HG03103 (cell line): ENCODE measurements at regions not wholly inside any gene's neighbourhood (a gene's known extent, or its start where the extent isn't known, plus 50 kb on each side); places are given as distances from the start of the nearest gene placed in this dataset.

Experiments
- ATAC-seq: cut with Tn5 transposase; IDR thresholded peaks from one replicate; pipeline ENCODE4 v1.9.1; 2021; ENCODE audit warnings: low read depth; ENCODE audit not compliant: unreplicated experiment

DNA sequence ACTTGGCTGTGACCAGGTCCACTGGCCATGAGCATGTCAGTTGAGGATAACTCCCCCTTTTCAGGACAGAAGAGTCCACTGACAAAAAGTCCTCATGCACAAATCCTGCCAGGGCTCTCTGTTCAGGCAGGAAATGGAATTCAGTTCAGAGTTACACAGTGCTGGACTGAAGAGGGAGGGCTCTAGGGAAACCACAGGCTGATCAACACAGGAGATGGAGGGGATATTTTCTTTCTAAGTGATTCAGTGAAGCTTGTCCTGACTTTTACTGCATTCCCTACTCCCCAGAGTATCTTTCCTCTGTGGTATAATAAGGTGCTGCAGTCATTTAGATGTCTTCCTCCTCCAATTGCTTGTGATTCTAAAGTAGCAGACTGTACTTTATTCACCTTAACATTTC is 335.5 kb upstream of the IGFBP7 start:
- no peak for ATAC-seq

DNA sequence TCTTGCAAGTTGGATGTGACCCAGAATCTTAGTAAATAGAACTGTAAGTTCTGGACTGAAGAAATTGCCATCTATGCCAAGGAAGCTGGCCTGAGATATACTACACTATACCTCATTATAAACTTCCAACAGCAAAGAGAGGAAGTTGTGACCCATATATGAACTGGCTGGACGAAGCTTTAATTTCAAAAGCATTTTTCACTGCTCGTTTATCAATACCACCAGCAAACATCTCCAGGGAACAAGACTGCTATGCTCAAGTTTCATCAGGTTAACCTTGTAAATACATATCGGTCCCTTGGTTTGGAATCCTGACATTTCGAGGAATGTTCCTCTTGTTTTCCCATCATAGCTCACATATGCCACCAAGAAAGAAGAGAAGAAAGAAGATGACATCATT is 334.5 kb upstream of the IGFBP7 start:
- ATAC-seq: no peak

DNA sequence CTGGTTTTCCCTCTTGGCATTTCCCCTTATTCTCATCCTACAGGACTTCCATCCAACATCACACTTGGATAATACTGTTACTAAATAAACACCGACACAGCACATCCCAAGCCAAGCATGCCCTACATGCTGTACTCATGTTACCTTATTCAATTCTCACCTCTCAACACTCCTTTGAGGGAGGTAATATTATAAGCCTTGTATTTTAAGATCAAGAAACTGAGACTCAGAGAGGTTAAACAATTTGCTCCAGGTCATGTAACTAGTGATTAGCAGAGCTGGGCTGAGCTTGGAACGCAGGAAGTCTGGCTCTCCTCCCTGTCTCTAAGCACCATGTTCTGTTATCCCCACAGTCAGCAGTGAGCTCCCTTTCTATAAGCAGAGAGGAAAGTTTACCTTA is 333.6 kb upstream of the IGFBP7 start:
- no peak for ATAC-seq

DNA sequence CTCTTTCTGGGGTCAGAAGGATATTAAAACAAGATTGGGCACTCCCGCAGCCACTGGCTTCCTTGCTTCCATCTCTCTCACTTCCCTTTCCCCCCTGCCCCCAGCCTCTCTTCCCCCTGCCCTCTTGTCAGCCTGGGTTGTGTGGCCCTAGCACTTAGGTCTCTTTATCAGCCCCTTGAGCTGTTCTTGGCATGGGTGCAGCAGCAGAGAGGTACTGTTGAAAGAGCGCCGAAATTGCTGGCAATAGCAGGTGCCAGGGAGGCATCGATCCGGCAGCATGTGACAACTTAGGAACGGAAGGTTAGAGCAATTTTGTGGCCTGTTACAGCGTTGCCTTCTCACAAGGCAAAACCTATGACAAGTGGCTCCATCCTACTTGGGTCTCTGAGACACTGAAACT is 333.1 kb upstream of the IGFBP7 start:
- no peak for ATAC-seq

DNA sequence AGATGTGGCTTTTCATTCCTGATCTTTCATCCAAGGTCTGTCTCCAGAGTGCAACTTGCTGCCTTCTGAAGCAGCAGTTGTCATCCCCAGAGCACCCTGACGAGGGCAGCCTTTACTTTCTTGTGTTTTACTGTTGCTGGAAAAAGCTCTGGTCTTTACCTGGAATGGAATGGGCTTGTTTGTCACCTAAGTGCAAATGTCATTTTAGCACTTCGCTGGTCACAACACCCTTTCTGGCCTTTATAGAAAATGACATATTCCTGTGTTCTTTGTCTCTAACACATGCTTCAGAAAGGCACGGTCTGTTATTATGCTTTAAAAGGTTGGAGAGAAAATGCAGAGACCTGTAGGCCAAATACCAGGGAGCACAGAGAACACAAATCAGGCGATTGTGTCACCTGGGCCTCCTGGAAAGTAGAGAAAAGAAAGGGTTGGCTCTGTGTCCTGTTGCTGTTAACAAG is 332.7 kb upstream of the IGFBP7 start:
- ATAC-seq: no peak

DNA sequence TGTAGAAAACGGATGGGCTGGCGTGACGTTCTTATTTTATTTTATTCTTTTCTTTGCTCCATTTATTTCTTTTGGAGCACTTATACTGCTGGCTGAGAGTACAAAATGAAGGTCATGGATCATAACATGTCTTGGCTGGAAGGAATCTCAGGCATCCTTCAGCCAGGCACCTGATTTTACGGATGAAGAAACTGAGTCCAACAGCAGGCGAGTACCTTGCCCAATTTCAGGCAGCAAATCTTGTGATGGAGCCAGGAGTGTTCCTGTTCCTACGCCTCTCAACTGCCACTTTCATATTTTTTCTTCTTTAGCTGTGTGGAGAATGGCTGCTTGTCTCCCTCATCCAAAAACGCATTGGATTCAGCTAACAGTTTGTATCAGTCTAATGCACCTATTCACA is 332.1 kb upstream of the IGFBP7 start:
- ATAC-seq: no peak

DNA sequence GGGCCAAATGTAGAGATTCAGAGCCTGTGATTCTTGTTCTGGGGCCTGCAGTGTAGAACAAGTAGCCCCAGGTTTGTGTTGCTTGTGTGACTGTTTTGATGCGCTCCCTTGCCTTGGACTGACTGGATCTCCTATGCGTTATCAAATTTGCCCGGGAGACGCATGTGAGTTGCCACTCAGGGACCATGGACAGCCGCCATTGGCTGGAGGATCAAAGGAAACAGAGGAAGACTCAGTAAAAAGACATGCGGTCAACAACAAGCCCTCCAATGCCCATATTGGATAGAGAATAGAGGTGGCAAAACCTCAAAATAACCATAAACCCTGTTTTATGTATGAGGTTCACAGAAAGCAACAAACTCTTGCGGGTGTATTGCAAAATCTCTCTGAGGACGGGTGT is 327.5 kb upstream of the IGFBP7 start:
- ATAC-seq: no peak

DNA sequence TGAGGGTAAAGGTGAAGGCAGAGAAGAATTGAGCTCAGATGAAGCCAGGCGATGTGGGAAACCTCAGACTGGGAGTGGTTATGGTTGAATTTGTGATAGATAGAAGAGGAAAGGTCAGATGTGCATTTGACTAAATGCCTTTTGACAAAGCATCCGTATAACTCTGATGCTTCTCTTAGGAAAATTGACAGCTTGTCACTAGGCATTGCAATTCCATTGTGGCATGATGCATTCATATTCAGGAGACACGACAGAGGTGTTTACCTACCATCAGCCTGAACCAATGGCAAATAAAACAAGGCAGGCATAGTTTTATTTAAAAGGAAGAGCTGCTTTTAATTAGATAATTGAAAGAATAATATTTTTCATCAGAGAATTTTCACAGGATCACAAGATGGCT is 325.1 kb upstream of the IGFBP7 start:
- no peak for ATAC-seq

DNA sequence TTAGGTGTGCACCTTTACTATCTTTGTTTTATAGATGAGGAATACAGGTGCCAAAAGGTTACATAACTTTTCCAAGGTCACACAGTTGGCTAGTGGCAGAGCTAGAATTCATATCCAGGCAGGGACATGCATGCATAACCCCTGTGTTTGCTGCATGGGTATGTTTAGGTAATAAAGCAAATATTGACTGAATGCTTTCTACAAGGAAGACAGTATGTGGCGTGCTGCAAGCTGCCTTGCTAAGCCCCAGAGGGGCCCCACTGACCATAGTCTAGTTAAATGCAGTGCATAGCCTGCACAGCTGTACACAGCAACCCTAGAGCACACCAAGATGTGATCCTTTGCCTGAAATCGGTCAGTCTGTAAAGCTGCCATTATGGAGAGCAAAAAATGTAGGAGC is 320.5 kb upstream of the IGFBP7 start:
- ATAC-seq: no peak

DNA sequence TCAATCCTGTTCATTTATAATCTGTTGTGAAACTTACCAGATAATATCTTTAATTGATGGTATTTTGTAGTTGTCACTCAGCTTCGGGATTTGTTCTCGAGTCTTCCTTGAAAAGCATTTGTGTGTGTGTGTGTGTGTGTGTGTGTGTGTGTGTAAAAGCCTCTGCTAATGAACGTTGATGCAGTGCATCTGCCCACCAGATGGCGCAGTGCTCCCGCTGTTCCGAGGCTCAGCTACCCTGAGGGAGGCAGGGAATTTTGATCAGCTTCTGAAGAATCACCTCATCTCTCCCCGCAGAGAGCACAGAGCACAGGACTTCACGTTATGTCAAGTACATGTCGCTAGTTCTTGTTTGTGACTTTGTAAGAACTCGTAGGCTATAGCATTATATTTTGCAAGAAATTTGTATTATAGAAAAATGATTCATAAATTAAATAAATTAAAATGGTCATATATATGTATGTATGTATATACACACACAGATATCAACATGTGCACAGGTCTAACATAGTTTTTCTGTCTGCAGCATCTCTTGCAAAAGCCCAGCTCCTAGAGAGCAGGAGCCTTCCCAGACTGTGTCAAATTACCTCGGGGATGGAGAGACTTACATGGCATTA is 316.7 kb upstream of the IGFBP7 start:
- ATAC-seq: peak; percentile 78

DNA sequence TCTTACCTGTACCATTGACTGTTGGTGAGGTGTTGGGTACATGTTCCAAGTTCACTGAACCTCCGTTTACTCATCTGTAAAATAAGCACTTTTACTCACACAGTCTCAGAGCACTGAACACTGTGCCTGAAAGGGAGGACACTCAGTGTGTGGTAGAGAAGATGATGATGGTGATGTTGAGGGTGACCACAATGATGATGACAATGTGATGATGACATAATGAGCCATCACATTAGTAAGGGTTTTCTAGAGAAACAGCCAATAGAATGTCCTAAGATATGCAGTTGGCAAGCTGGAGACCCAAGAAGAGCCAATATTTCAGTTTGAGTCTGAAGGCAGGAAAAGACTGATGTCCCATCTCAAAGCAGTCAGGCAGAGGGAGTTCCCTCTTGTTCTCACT is 315.4 kb upstream of the IGFBP7 start:
- ATAC-seq: no peak

DNA sequence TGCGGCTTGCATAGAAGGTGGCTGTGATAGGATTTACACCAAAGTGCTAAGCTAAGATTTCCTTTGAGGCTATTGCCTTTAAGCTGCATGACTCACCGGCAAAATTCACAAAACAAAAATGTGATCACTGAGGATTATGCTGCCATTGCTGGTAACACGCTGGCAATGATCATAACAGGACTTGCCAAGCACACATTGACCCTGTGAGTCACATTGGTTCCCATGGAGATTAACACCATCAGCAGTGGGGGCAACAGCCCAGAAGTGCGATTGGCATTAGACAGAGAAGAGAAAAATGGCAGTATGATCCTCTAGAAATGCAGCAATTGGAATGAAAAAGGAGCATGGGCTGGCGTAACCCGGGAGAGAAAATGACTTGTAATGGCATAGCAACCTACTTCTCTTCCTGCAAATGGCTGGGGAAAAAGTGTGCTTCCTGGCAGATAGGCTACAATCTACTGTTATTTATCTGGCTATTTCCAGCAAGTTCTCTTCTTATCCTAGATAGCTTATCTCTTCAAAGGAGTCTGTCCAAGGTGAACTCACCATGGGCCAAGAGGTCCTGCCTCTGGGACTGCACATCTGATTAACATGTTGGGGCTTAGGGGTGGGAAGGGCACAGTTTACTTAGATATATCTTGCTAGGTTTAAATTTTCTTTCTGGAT is 314.2 kb upstream of the IGFBP7 start:
- no peak for ATAC-seq

DNA sequence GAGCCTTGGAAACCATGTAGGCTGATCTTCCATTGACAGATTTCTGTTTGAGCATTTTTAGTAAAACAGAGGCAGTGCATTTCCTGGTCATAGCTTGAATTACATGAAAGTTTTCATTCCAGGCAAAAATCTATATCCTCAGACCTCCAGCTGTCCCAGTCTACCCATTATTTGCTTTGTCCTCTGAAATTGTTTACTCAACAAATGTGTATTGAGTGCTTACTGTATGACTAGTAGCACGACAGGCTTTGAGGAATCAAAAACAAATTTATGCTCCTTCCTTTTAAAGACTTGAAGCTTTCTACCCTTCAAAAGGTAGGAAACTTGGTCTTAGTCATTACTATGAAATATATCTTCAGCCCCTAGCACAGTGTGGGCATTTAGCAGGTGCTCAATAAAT is 307.9 kb upstream of the IGFBP7 start:
- ATAC-seq: no peak

DNA sequence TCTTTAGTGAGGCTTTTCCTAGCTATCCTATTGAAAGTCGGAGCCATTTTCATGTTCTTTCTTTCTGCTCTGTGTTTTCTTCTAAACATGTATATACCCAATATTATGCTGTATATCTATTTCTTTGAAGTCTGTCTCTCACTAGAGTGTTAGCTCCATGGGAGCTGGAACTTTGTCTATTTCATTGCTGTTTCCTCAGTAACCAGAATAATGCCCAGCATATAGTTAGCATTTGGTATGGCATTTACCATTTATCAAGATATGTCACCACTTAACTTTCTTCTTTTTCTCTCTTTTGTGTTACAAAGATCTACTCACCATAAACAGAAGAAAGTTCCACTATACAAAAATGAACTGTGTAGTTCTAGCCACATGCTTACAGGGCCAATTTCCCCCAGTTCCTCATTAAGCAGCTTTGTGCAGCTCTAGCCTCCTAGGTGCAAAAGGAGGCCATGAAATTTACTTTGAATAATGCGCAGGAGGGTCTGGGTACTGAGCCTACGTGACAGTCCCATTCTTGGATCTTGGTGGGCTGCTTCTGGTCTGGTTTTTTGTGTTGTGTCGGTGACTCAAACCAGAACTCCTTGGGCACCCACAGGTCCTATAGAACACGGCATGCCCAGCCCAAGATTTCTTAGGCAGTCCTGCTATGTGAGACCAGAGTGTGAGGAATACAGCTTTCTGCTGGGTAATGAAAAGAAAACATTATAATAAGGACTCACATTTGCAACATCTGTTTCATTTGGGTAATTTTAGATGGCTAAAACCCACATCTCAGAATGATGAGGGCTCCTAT is 302.3 kb upstream of the IGFBP7 start:
- no peak for ATAC-seq

DNA sequence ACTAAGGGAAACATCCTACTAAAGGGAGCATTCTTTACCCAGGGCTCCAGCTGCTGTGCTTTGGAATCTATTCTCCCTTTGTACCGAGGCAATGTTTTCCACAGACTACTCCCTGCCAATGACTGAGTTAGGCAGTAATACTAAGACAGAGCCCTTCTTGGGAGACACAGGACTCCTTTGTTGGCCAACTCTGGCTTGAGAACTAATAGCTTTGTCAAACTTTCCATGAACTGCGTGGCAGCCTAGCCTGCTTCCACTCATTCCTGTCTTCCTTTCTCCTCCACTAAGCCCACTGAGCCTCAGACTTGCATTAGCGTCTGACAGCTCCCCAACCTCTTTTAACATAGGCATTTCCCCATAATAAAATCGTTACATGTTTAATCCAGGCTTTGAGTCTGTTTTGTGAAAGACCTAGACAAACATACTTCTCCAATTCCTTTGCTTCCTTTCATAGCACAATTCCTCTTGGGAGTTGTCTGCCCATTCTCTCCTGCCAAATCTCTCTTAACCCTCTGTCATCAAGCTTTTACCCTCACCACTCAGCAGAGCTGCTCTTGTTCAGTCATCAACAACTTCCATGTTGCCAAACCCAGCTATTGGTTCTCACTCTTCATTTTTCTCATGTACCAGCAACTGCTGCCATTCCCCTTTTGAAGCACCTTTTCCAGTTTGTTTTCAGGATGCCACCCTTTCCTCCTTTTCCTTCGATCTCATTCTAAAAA is 300.3 kb upstream of the IGFBP7 start:
- no peak for ATAC-seq

DNA sequence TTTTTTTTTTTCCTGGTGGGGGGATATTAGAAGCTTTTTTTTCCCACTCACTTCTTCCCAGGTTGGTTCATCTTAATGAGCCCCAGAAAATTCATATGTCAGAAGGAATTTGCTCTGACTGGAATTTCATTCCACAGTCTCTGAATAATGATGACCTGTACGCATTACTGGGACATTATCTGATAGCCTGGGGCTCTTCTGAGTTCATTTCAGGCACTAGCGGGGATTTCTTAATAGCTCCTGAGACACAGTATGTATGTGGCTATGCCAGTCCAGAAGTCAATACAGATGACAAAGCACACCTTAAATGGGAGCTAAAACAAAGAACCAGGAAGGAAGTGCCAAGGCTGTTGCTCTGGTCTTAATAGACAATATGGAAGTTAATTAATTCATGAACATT is 295.2 kb upstream of the IGFBP7 start:
- no peak for ATAC-seq

DNA sequence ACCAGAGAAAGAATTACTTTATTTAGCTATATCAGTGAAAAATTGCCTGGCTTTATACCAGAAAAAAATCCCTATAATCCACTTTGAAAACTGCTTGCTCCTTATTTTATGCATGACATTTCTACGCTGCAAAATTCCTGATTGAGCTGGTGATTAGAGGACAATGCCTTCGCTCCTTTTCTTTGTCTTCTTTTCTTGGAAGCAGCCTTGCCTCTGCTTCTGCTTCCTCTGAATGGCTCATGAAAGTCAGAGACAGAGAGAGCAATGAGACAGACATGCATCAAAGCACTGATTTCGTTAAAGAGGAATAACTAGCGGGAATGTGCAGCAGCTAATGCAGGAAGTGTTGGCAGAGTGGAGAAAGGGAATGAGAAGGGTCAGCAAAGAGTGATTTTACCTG is 294.3 kb upstream of the IGFBP7 start:
- no peak for ATAC-seq

DNA sequence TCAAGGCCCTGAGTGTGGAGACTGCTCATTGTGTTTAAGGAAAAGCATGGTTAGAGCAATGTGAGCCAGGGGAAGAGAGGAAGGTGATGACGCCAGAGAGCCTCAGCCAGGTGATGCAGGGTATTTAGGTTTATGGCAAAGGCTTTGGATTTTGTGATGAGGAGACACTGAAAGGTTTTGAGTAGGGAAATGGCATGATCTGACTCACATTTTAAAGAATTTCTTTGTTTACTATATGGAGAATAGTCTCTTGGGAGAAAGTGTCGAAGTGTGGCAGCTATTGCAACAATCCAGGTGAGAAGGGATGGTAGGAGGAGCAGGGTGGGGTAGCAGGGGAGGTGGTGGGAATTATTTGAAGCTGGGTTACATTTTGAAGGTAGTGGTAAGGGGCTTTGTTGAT is 293.4 kb upstream of the IGFBP7 start:
- no peak for ATAC-seq

DNA sequence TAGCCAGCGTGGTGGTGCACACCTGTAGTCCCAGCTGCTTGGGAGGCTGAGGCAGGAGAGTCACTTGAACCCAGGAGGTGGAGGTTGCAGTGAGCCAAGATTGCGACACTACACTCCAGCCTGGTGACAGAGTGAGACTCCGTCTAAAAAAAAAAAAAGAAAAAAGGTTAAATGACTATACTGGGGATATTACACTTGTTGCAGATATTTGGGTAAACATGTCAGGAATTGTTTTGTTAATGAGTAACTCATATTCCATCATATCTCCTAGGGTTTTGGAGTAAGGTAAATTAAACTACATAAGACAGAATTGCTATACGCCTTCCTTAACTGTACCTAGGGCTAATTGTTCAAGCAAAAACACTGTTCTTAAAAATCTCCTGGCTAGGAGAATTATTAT is 291.4 kb upstream of the IGFBP7 start:
- ATAC-seq: no peak

DNA sequence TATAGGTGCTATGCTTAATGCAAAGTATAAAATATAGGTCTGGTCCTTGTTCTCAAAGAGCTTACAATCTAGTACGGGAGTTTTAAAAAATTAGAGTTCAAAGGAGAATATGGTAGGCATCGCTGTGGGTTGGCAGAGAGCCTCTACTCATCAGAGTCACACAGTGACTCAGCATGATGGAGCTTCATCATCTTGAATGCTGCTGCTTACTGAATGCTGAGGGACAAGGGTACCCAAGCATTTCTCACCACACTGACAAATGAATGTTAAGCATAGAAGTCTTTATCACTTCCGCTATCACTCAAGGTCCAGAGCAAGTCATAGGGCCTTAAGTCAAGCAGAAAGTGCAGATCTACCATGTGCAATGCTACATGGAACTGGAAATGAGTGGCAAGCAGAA is 268.6 kb upstream of the IGFBP7 start:
- ATAC-seq: no peak

DNA sequence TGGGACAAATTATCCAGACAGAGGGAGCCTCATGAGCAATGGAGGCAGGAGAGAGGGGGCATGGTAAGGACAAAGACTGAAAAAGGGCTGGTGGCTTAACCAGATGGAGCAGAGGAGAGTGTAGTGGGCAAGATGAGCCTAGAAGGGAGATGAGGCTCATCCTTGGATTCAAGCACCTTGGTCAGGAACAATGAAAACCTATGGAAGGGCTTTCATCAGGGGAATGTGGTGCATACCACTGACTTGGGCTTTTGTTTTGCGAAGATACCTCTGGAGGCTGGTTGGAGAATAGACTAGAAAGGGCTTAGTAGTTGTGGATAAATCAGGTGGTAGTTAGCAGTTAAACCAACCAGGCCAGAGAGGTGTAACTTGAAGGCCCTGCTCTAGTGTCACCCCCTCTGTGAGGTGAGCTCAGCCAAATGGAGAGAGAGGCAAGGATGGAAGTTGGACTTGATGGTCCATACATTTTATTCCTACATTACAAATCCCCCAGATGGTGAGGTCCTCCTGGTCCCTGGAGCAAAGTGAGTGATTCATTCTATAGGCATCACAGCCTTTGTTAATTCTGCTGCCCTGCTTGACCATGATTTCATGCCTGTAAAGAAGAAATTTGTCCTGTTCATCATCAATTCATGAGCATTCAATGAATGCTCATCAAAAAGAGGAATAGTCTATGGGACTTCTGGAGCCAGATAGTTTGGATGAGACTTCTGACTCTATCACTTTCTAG is 264.8 kb upstream of the IGFBP7 start:
- no peak for ATAC-seq
